ENCODE measurements at regions not wholly inside any gene's neighbourhood (a gene's known extent, or its start where the extent isn't known, plus 50 kb on each side); places are given as distances from the start of the nearest gene placed in this dataset.

- intact Hi-C loops (cut with micrococcal nuclease; ENCODE audit: unreplicated experiment) (no loop called here), in situ Hi-C loops (cut with HindIII; ENCODE audit: extremely low pct_ligation_motif_present, low pct_unique_long_range_greater_than_20kb) (no loop called here)
- BruUV-seq (replicated peaks): no TSS peak
- no peaks in the 10 kb centered on the region for H4K20me1 ChIP-seq (ENCODE audit: insufficient read depth, low read length)
- H3K4me1 ChIP-seq (ENCODE audit: insufficient read depth, low read length): no peaks in the 10 kb centered on the region
- no peak overlapping the region for H3K27ac ChIP-seq (ENCODE audit: extremely low read length, insufficient read depth, low read length)
- no peaks in the 10 kb centered on the region for H3K9me3 ChIP-seq (ENCODE audit: low read length)
- H3K79me2 ChIP-seq (ENCODE audit: insufficient read depth, low read length): no peaks in the 10 kb centered on the region
- no peaks in the 10 kb centered on the region; a peak in 1 of 5 replicates for H3K27me3 ChIP-seq (ENCODE audit: control insufficient read depth in 1 of 2, insufficient read depth in 2 of 2, low read length in 2 of 2)
- H2AFZ ChIP-seq (ENCODE audit: low read length): no peak overlapping the region
- no peak for TF ChIP-seq ZNF589 (CRISPR knock-in tag; conservative IDR thresholded peaks at IDR 0.05)
- TF ChIP-seq PHB2 (IDR thresholded peaks at IDR 0.05; ENCODE audit: partially characterized antibody): no peak
- no peak for TF ChIP-seq NR3C1 (CRISPR knock-in tag; IDR thresholded peaks at IDR 0.05)
- TF ChIP-seq RXRA (CRISPR knock-in tag; IDR thresholded peaks at IDR 0.05): no peak
- no peak for TF ChIP-seq ESRRA (CRISPR knock-in tag; IDR thresholded peaks at IDR 0.05; ENCODE audit: low read depth)
- no peak for TF ChIP-seq PHF8 (CRISPR knock-in tag; IDR thresholded peaks at IDR 0.05)
- no peak for TF ChIP-seq ZNF230 (CRISPR knock-in tag; IDR thresholded peaks at IDR 0.05)
- TF ChIP-seq ISL2 (CRISPR knock-in tag; IDR thresholded peaks at IDR 0.05): no peak
- TF ChIP-seq SSRP1 (CRISPR knock-in tag; IDR thresholded peaks at IDR 0.05): no peak
- no peak for TF ChIP-seq ZNF800 (CRISPR knock-in tag; IDR thresholded peaks at IDR 0.05)
- TF ChIP-seq ZBTB42 (CRISPR knock-in tag; IDR thresholded peaks at IDR 0.05): no peak
- no peak for TF ChIP-seq ATF6 (CRISPR knock-in tag; conservative IDR thresholded peaks at IDR 0.05)
- TF ChIP-seq ZNF280D (CRISPR knock-in tag; IDR thresholded peaks at IDR 0.05): no peak
- no peak for TF ChIP-seq U2AF1 (optimal IDR thresholded peaks at IDR 0.05; ENCODE audit: low read depth, low read length)
- TF ChIP-seq MIER2 (CRISPR knock-in tag; IDR thresholded peaks at IDR 0.05): no peak
- CTCF ChIA-PET (ENCODE audit: low intra/inter-chr PET ratio, low total read pairs): no interaction called here
- FAIRE-seq (no peak), DNase-seq (ENCODE audit: low spot score) (no peak), ATAC-seq (no peak)
- no peak overlapping the region for H3K4me3 ChIP-seq (replicated peaks in 1 of 3; ENCODE audit: insufficient read depth in 1 of 3, low read depth in 2 of 3, low read length in 3 of 3)
- POLR2A ChIA-PET: no interaction called here
- no peaks in the 10 kb centered on the region for H3K36me3 ChIP-seq (replicated peaks in 1 of 2; ENCODE audit: control insufficient read depth in 1 of 2, insufficient read depth in 2 of 2, low read length in 2 of 2)
- 27% methylated on average over 8 of the region's 8 CpGs for WGBS (ENCODE audit: low lambda C conversion rate)
- no peak overlapping the region for H3K9ac ChIP-seq (ENCODE audit: insufficient read depth, low read depth, low read length)
- no peak overlapping the region for H3K4me2 ChIP-seq (ENCODE audit: low read depth, low read length)
Observed at GRCh38 chr1:221025501-221025900, 146.3 kb downstream of the HLX start.

Measured in HepG2 (cell line).